ENCODE measurements at regions not wholly inside any gene's neighbourhood (a gene's known extent, or its start where the extent isn't known, plus 50 kb on each side); places are given as distances from the start of the nearest gene placed in this dataset.
A peak's percentile ranks its signal among the peaks of the same experiment; 100 is the strongest.

GRCh38 chr2:204114295-204115136 lies 178.0 kb downstream of the ICOS start:
- Histone ChIP-seq H3K9ac (ENCODE audit: insufficient read length) (no peak overlapping the region), H3K4me3 (peak overlapping the region; percentile 52), H3K36me3 (ENCODE audit: insufficient read depth, low read length) (no peaks in the 10 kb centered on the region), H3K9me3 (ENCODE audit: low read depth, low read length) (no peaks in the 10 kb centered on the region), H3K27ac (no peak overlapping the region)
- TF ChIP-seq EZH2 (IDR thresholded peaks at IDR 0.05) (no peak), POLR2AphosphoS5 (IDR thresholded peaks at IDR 0.05; ENCODE audit: borderline replicate concordance, low read depth, low read length) (peak; percentile 51; the same call in 1 of the 2 replicates)
- peak; percentile 45 for DNase-seq (ENCODE audit: low read depth, low spot score)

GRCh38 chr2:204115137-204116056 lies 178.8 kb downstream of the ICOS start:
- peak overlapping the region; percentile 52 for H3K4me3 ChIP-seq
- no peak overlapping the region for H3K27ac ChIP-seq
- no peak overlapping the region for H3K9ac ChIP-seq (ENCODE audit: insufficient read length)
- no peaks in the 10 kb centered on the region for H3K9me3 ChIP-seq (ENCODE audit: low read depth, low read length)
- no peak for TF ChIP-seq FOXP2 (optimal IDR thresholded peaks at IDR 0.05; ENCODE audit: control extremely low read depth, extremely low read length, insufficient read depth)
- TF ChIP-seq POLR2AphosphoS5 (IDR thresholded peaks at IDR 0.05; ENCODE audit: borderline replicate concordance, low read depth, low read length): no peak
- no peak for TF ChIP-seq EZH2 (IDR thresholded peaks at IDR 0.05)
- DNase-seq (ENCODE audit: low read depth, low spot score): no peak
- H3K36me3 ChIP-seq (ENCODE audit: insufficient read depth, low read length): no peaks in the 10 kb centered on the region

GRCh38 chr2:204116159-204116792 lies 179.7 kb downstream of the ICOS start:
- no peak for TF ChIP-seq EZH2 (IDR thresholded peaks at IDR 0.05)
- no peak for TF ChIP-seq FOXP2 (optimal IDR thresholded peaks at IDR 0.05; ENCODE audit: control extremely low read depth, extremely low read length, insufficient read depth)
- no peak for TF ChIP-seq POLR2AphosphoS5 (IDR thresholded peaks at IDR 0.05; ENCODE audit: borderline replicate concordance, low read depth, low read length)
- Histone ChIP-seq H3K36me3 (ENCODE audit: insufficient read depth, low read length) (no peaks in the 10 kb centered on the region), H3K9me3 (ENCODE audit: low read depth, low read length) (no peaks in the 10 kb centered on the region), H3K9ac (ENCODE audit: insufficient read length) (no peak overlapping the region), H3K4me3 (no peak overlapping the region), H3K27ac (no peak overlapping the region)
- no peak for DNase-seq (ENCODE audit: low read depth, low spot score)

- Histone ChIP-seq H3K9me3 (ENCODE audit: low read depth, low read length) (no peaks in the 10 kb centered on the region), H3K4me3 (no peak overlapping the region), H3K9ac (ENCODE audit: insufficient read length) (no peak overlapping the region), H3K27ac (no peak overlapping the region), H3K36me3 (ENCODE audit: insufficient read depth, low read length) (no peaks in the 10 kb centered on the region)
- TF ChIP-seq POLR2AphosphoS5 (IDR thresholded peaks at IDR 0.05; ENCODE audit: borderline replicate concordance, low read depth, low read length) (no peak), FOXP2 (optimal IDR thresholded peaks at IDR 0.05; ENCODE audit: control extremely low read depth, extremely low read length, insufficient read depth) (no peak), EZH2 (IDR thresholded peaks at IDR 0.05) (no peak)
- no peak for DNase-seq (ENCODE audit: low read depth, low spot score)
These were observed 185.9 kb downstream of the ICOS start for GRCh38 chr2:204122425-204122824.

GRCh38 chr2:204124140-204124750 lies 187.7 kb downstream of the ICOS start:
- Histone ChIP-seq H3K9ac (ENCODE audit: insufficient read length) (no peak overlapping the region), H3K9me3 (ENCODE audit: low read depth, low read length) (no peaks in the 10 kb centered on the region), H3K27ac (no peak overlapping the region), H3K4me3 (no peak overlapping the region), H3K36me3 (ENCODE audit: insufficient read depth, low read length) (no peaks in the 10 kb centered on the region)
- TF ChIP-seq POLR2AphosphoS5 (IDR thresholded peaks at IDR 0.05; ENCODE audit: borderline replicate concordance, low read depth, low read length) (no peak), FOXP2 (optimal IDR thresholded peaks at IDR 0.05; ENCODE audit: control extremely low read depth, extremely low read length, insufficient read depth) (no peak), EZH2 (IDR thresholded peaks at IDR 0.05) (no peak)
- no peak for DNase-seq (ENCODE audit: low read depth, low spot score)

DNA sequence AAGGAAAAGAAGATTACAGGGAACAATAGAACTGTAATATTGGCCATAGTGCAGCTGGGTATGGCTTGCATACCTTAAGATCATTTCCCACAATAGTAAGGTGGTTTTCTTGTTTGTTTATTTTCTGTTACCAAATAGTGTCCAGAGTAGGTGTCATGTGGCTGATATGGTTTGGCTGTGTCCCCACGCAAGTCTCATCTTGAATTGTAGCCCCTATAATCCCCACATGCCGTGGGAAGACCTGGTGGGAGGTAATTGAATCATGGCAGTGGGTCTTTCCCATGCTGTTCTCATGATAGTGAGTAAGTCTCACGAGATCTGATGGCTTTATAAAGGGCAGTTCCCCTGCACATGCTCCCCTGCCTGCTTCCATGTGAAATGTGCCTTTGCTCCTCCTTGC lies 190.1 kb downstream of the ICOS start:
- TF ChIP-seq POLR2AphosphoS5 (IDR thresholded peaks at IDR 0.05; ENCODE audit: borderline replicate concordance, low read depth, low read length) (no peak), EZH2 (IDR thresholded peaks at IDR 0.05) (no peak), FOXP2 (optimal IDR thresholded peaks at IDR 0.05; ENCODE audit: control extremely low read depth, extremely low read length, insufficient read depth) (no peak)
- Histone ChIP-seq H3K9me3 (ENCODE audit: low read depth, low read length) (no peaks in the 10 kb centered on the region), H3K4me3 (no peak overlapping the region), H3K9ac (ENCODE audit: insufficient read length) (no peak overlapping the region), H3K36me3 (ENCODE audit: insufficient read depth, low read length) (no peaks in the 10 kb centered on the region), H3K27ac (no peak overlapping the region)
- DNase-seq (ENCODE audit: low read depth, low spot score): no peak

- no peak for TF ChIP-seq FOXP2 (optimal IDR thresholded peaks at IDR 0.05; ENCODE audit: control extremely low read depth, extremely low read length, insufficient read depth)
- TF ChIP-seq EZH2 (IDR thresholded peaks at IDR 0.05): no peak
- TF ChIP-seq POLR2AphosphoS5 (IDR thresholded peaks at IDR 0.05; ENCODE audit: borderline replicate concordance, low read depth, low read length): no peak
- H3K36me3 ChIP-seq (ENCODE audit: insufficient read depth, low read length): no peaks in the 10 kb centered on the region
- DNase-seq (ENCODE audit: low read depth, low spot score): no peak
These were observed 190.7 kb downstream of the ICOS start for GRCh38 chr2:204127238-204127637.

More at GRCh38 chr2:204127238-204127637, 190.7 kb downstream of the ICOS start:
- H3K9ac ChIP-seq (ENCODE audit: insufficient read length): no peak overlapping the region
- no peak overlapping the region for H3K27ac ChIP-seq
- no peaks in the 10 kb centered on the region for H3K9me3 ChIP-seq (ENCODE audit: low read depth, low read length)
- no peak overlapping the region for H3K4me3 ChIP-seq
